ENCODE measurements at regions not wholly inside any gene's neighbourhood (a gene's known extent, or its start where the extent isn't known, plus 50 kb on each side); places are given as distances from the start of the nearest gene placed in this dataset.

GRCh38 chr10:109126016-109126415 lies 797.3 kb downstream of the XPNPEP1 start:
- ChIA-PET POLR2A (no interaction called here), CTCF (no interaction called here)
- no peak for DNase-seq (ENCODE audit: extremely low spot score)
- TF ChIP-seq CTCF (IDR thresholded peaks at IDR 0.05; ENCODE audit: control extremely low read depth, extremely low read depth, low read depth, missing control alignments), result no peak

GRCh38 chr10:109115179-109115578 lies 808.1 kb downstream of the XPNPEP1 start:
- CTCF ChIA-PET, result no interaction called here
- no peak for TF ChIP-seq CTCF (IDR thresholded peaks at IDR 0.05; ENCODE audit: control extremely low read depth, extremely low read depth, low read depth, missing control alignments)
- POLR2A ChIA-PET, result no interaction called here
- DNase-seq (ENCODE audit: extremely low spot score), result no peak

- ChIA-PET POLR2A (no interaction called here), CTCF (no interaction called here)
- no peak for TF ChIP-seq CTCF (IDR thresholded peaks at IDR 0.05; ENCODE audit: control extremely low read depth, extremely low read depth, low read depth, missing control alignments)
- no peak for DNase-seq (ENCODE audit: extremely low spot score)
Measured at GRCh38 chr10:109114579-109114978, 808.7 kb downstream of the XPNPEP1 start.

DNA sequence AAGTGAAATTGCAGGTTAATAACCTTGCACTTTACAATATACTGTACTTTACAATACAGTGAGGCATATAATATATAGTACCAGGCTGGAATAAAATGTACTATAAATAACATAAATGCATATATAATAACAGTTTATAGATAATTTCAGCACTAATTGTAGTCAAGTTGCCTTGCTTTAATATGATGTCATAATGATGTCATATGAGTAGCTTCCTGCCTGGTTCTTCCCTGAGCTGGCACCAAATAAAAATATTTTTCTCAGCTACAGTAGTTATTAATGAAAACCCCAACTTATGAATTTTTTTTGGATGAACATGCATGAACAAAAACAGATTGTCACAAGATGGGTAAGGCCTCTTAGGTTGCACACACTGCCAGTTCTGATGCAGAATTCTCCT lies 816.7 kb downstream of the XPNPEP1 start:
- DNase-seq (ENCODE audit: extremely low spot score), result no peak
- ChIA-PET POLR2A (no interaction called here), CTCF (no interaction called here)
- no peak for TF ChIP-seq CTCF (IDR thresholded peaks at IDR 0.05; ENCODE audit: control extremely low read depth, extremely low read depth, low read depth, missing control alignments)

DNA sequence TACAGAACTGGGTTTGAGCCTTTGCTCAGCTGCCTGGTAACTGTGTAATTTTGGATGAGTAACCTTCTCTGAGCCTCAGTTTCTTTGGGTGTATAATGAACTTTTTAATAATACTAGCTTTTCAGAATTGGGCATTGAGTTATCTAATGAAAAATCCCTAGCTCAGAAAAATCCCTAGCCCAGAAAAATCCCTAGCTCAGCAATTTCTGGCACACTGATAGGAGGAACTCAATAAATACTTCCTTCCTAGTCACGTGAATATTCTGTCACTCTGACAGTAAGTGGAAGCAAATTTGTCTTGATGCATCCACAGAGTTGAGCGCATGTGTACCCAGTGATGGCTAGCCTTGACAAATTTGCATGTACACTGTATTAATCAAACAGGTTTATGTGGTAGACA lies 817.6 kb downstream of the XPNPEP1 start:
- no peak for TF ChIP-seq CTCF (IDR thresholded peaks at IDR 0.05; ENCODE audit: control extremely low read depth, extremely low read depth, low read depth, missing control alignments)
- CTCF ChIA-PET, result interaction anchor here (0.8 kb wide), 1 partner anchor 12 kb away, joined by 3 read pairs; no protein-coding TSS in a partner anchor
- DNase-seq (ENCODE audit: extremely low spot score), result no peak
- POLR2A ChIA-PET, result no interaction called here

DNA sequence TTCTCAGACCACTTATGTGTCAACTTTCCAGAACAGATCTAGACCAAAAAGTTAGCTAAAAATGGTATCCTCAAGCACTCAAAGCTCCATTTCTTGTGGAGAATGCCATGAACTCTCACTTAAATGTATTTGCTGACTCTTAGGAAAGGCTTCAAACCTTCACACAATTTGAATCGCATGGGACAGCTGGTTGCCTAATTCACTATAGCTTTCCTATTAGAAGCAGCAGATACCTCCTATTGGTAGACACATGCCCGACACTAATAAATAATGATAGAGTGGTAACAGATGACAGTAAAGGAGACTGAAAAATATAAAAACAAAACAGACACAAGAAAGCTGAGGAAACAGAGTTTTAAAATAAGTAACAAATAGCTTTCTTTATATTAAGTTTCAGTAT lies 818.5 kb downstream of the XPNPEP1 start:
- POLR2A ChIA-PET, result no interaction called here

More for the DNA sequence above, 818.5 kb downstream of the XPNPEP1 start:
- CTCF ChIA-PET, result no interaction called here
- no peak for DNase-seq (ENCODE audit: extremely low spot score)
- no peak for TF ChIP-seq CTCF (IDR thresholded peaks at IDR 0.05; ENCODE audit: control extremely low read depth, extremely low read depth, low read depth, missing control alignments)

Measured in GM10248 (cell line).